Hepatocyte (in vitro differentiated cells): ENCODE measurements at regions not wholly inside any gene's neighbourhood (a gene's known extent, or its start where the extent isn't known, plus 50 kb on each side); places are given as distances from the start of the nearest gene placed in this dataset.

Experiments used
- DNase-seq: peaks from one replicate; pipeline ENCODE4 v3.0.0-alpha.2; 2016; ENCODE audit warnings: low spot score
- H2AFZ ChIP-seq: fragments of 200-600 bp; sonication (generic); 2 replicates; pipeline ENCODE4 v1.6.0; 2016; ENCODE audit warnings: antibody characterized with exemption, mild to moderate bottlenecking
- H3K27ac ChIP-seq: fragments of 200-600 bp; sonication (generic); 2 replicates; pipeline ENCODE4 v1.5.1; 2016; ENCODE audit warnings: mild to moderate bottlenecking
- H3K27me3 ChIP-seq: fragments of 200-600 bp; sonication (generic); 2 replicates; pipeline ENCODE4 v1.6.1; 2016
- H3K36me3 ChIP-seq: fragments of 200-600 bp; sonication (generic); replicated peaks from 2 replicates; pipeline ENCODE4 v1.5.1; 2016; ENCODE audit warnings: low read depth; ENCODE audit not compliant: insufficient read depth
- H3K4me1 ChIP-seq: fragments of 200-600 bp; sonication (generic); 2 replicates; pipeline ENCODE4 v1.5.1; 2016; ENCODE audit warnings: mild to moderate bottlenecking, moderate library complexity; ENCODE audit not compliant: insufficient read depth
- H3K4me2 ChIP-seq: fragments of 200-600 bp; sonication (generic); 2 replicates; pipeline ENCODE4 v1.6.0; 2016
- H3K4me3 ChIP-seq: fragments of 200-600 bp; sonication (generic); 2 replicates; pipeline ENCODE4 v1.5.1; 2016; ENCODE audit warnings: mild to moderate bottlenecking
- H3K79me2 ChIP-seq: fragments of 200-600 bp; sonication (generic); 2 replicates; pipeline ENCODE4 v1.6.0; 2017; ENCODE audit warnings: mild to moderate bottlenecking
- H3K9me2 ChIP-seq: fragments of 200-600 bp; sonication (generic); replicated peaks from 2 replicates; pipeline ENCODE4 v1.6.0; 2017; ENCODE audit warnings: mild to moderate bottlenecking; ENCODE audit not compliant: insufficient read depth
- H3K9me3 ChIP-seq: fragments of 200-600 bp; sonication (generic); 2 replicates; pipeline ENCODE4 v1.5.1; 2016; ENCODE audit warnings: low read depth, mild to moderate bottlenecking
- H4K20me1 ChIP-seq: fragments of 200-600 bp; sonication (generic); 2 replicates; pipeline ENCODE4 v1.6.0; 2016; ENCODE audit warnings: mild to moderate bottlenecking; ENCODE audit not compliant: insufficient read depth, poor library complexity, severe bottlenecking
- CTCF ChIP-seq: fragments of 200-600 bp; sonication (generic); IDR thresholded peaks from 2 replicates; pipeline ENCODE4 v1.5.1; 2016; ENCODE audit warnings: antibody characterized with exemption, mild to moderate bottlenecking; ENCODE audit not compliant: poor library complexity
- EZH2 ChIP-seq: fragments of 200-600 bp; sonication (generic); IDR thresholded peaks from 2 replicates; pipeline ENCODE4 v1.6.1; 2016; ENCODE audit warnings: antibody characterized with exemption, mild to moderate bottlenecking, borderline replicate concordance
- EZH2phosphoT487 ChIP-seq: fragments of 200-600 bp; sonication (generic); IDR thresholded peaks from one replicate; pipeline ENCODE4 v1.6.1; 2018; ENCODE audit warnings: antibody characterized with exemption, mild to moderate bottlenecking, low read depth, moderate library complexity; ENCODE audit not compliant: unreplicated experiment, severe bottlenecking
- WGBS: methylation state at CpG from one replicate; pipeline ENCODE4 v1.1.6; 2016; ENCODE audit warnings: low lambda C conversion rate; ENCODE audit errors: missing lambda C conversion rate; 5-methylcytosine and 5-hydroxymethylcytosine counted together

- H3K9me3 ChIP-seq = no peaks in the 10 kb centered on the region
- no peak overlapping the region for H3K4me3 ChIP-seq
- 84% methylated on average over 2 of the region's 2 CpGs for WGBS
- H4K20me1 ChIP-seq = no peaks in the 10 kb centered on the region
- H3K9me2 ChIP-seq = no peaks in the 10 kb centered on the region
- no peak for DNase-seq
- no peak overlapping the region for H3K4me2 ChIP-seq
- no peaks in the 10 kb centered on the region for H3K27me3 ChIP-seq
- no peak for TF ChIP-seq EZH2
- TF ChIP-seq EZH2phosphoT487 = no peak
- no peak for TF ChIP-seq CTCF
- no peak overlapping the region for H2AFZ ChIP-seq
- no peaks in the 10 kb centered on the region for H3K4me1 ChIP-seq
- no peak overlapping the region for H3K27ac ChIP-seq
- H3K79me2 ChIP-seq = no peaks in the 10 kb centered on the region
- H3K36me3 ChIP-seq = no peaks in the 10 kb centered on the region
Measured at GRCh38 chr11:122513997-122514396, 141.5 kb upstream of the UBASH3B start.

- WGBS = 66% methylated on average over 2 of the region's 2 CpGs
- Histone ChIP-seq H3K9me2 (no peaks in the 10 kb centered on the region), H3K4me3 (no peak overlapping the region), H3K79me2 (no peaks in the 10 kb centered on the region), H3K9me3 (no peaks in the 10 kb centered on the region), H3K27me3 (no peaks in the 10 kb centered on the region), H3K4me2 (no peak overlapping the region), H3K27ac (no peak overlapping the region), H4K20me1 (no peaks in the 10 kb centered on the region), H3K4me1 (no peaks in the 10 kb centered on the region), H3K36me3 (no peaks in the 10 kb centered on the region), H2AFZ (no peak overlapping the region)
- no peak for DNase-seq
- TF ChIP-seq EZH2 (no peak), EZH2phosphoT487 (no peak), CTCF (no peak)
Measured at GRCh38 chr11:122513328-122513727, 142.2 kb upstream of the UBASH3B start.

- no peaks in the 10 kb centered on the region for H3K36me3 ChIP-seq
- TF ChIP-seq EZH2phosphoT487 (no peak), EZH2 (no peak), CTCF (no peak)
- WGBS = 68% methylated on average over 2 of the region's 2 CpGs
Measured at GRCh38 chr11:122512688-122513087, 142.8 kb upstream of the UBASH3B start.

GRCh38 chr11:122509899-122510298, 145.6 kb upstream of the UBASH3B start:
- Histone ChIP-seq H2AFZ (no peak overlapping the region), H3K9me2 (no peaks in the 10 kb centered on the region), H4K20me1 (no peaks in the 10 kb centered on the region), H3K4me2 (no peak overlapping the region), H3K36me3 (no peaks in the 10 kb centered on the region), H3K9me3 (no peaks in the 10 kb centered on the region), H3K27ac (no peak overlapping the region), H3K4me3 (no peak overlapping the region), H3K4me1 (peaks cover 6% of the 10 kb centered on the region), H3K27me3 (no peaks in the 10 kb centered on the region), H3K79me2 (no peaks in the 10 kb centered on the region)
- 98% methylated on average over 15 of the region's 15 CpGs for WGBS
- DNase-seq = no peak
- TF ChIP-seq EZH2phosphoT487 (no peak), EZH2 (no peak), CTCF (no peak)

More at GRCh38 chr11:122512688-122513087, 142.8 kb upstream of the UBASH3B start:
- no peak for DNase-seq
- H3K4me3 ChIP-seq = no peak overlapping the region
- H3K9me2 ChIP-seq = no peaks in the 10 kb centered on the region
- H4K20me1 ChIP-seq = no peaks in the 10 kb centered on the region
- H3K79me2 ChIP-seq = no peaks in the 10 kb centered on the region
- no peaks in the 10 kb centered on the region for H3K27me3 ChIP-seq
- no peak overlapping the region for H3K27ac ChIP-seq
- H3K4me1 ChIP-seq = no peaks in the 10 kb centered on the region
- no peak overlapping the region for H2AFZ ChIP-seq
- H3K9me3 ChIP-seq = no peaks in the 10 kb centered on the region
- H3K4me2 ChIP-seq = no peak overlapping the region
